ENCODE measurements at regions not wholly inside any gene's neighbourhood (a gene's known extent, or its start where the extent isn't known, plus 50 kb on each side); places are given as distances from the start of the nearest gene placed in this dataset.

GRCh38 chr17:54521137-54521536 is 379.5 kb upstream of the TOM1L1 start:
- Histone ChIP-seq H3K27ac (ENCODE audit: low read length) (no peak overlapping the region), H3K4me1 (ENCODE audit: control insufficient read depth, low read depth, low read length) (no peaks in the 10 kb centered on the region), H3K27me3 (ENCODE audit: control insufficient read depth, insufficient read depth, low read length) (no peaks in the 10 kb centered on the region), H3K9ac (ENCODE audit: low read length) (no peak overlapping the region), H3K4me3 (ENCODE audit: low read length) (no peak overlapping the region), H3K36me3 (ENCODE audit: control insufficient read depth, low read depth, low read length) (no peaks in the 10 kb centered on the region), H3K9me3 (ENCODE audit: control insufficient read depth, low read depth, low read length) (no peaks in the 10 kb centered on the region)

- Histone ChIP-seq H3K36me3 (ENCODE audit: control insufficient read depth, low read depth, low read length) (no peaks in the 10 kb centered on the region), H3K9ac (ENCODE audit: low read length) (no peak overlapping the region), H3K27me3 (ENCODE audit: control insufficient read depth, insufficient read depth, low read length) (no peaks in the 10 kb centered on the region), H3K27ac (ENCODE audit: low read length) (no peak overlapping the region), H3K4me1 (ENCODE audit: control insufficient read depth, low read depth, low read length) (no peaks in the 10 kb centered on the region), H3K9me3 (ENCODE audit: control insufficient read depth, low read depth, low read length) (no peaks in the 10 kb centered on the region), H3K4me3 (ENCODE audit: low read length) (no peak overlapping the region)
These were observed 376.2 kb upstream of the TOM1L1 start for GRCh38 chr17:54524501-54524900.

DNA sequence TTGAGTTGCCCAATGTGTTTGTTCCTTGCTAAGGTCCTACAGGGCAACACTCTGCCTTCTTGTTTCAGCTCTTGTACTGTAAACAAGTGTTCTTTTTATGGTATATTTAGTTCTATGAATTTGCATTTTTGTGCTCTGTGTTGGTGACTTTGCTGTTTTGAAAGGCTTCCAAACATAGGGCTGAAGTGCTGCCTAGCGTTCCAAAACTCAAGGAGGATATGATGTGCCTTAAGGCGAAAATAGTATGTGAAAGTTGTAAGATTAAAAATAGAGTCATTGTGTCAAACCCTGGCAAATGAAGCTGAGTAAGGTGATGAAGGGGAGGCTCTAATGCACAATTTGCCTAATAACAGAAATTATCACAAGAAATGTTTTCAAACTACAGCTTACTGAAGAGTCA is 372.7 kb upstream of the TOM1L1 start:
- no peaks in the 10 kb centered on the region for H3K27me3 ChIP-seq (ENCODE audit: control insufficient read depth, insufficient read depth, low read length)
- H3K4me3 ChIP-seq (ENCODE audit: low read length) = no peak overlapping the region
- no peak overlapping the region for H3K27ac ChIP-seq (ENCODE audit: low read length)
- peaks cover 5% of the 10 kb centered on the region for H3K4me1 ChIP-seq (ENCODE audit: control insufficient read depth, low read depth, low read length)
- H3K9ac ChIP-seq (ENCODE audit: low read length) = no peak overlapping the region
- no peaks in the 10 kb centered on the region for H3K36me3 ChIP-seq (ENCODE audit: control insufficient read depth, low read depth, low read length)
- H3K9me3 ChIP-seq (ENCODE audit: control insufficient read depth, low read depth, low read length) = no peaks in the 10 kb centered on the region

- H3K9ac ChIP-seq (ENCODE audit: low read length) = no peak overlapping the region
- H3K27me3 ChIP-seq (ENCODE audit: control insufficient read depth, insufficient read depth, low read length) = no peaks in the 10 kb centered on the region
- H3K4me3 ChIP-seq (ENCODE audit: low read length) = no peak overlapping the region
- H3K4me1 ChIP-seq (ENCODE audit: control insufficient read depth, low read depth, low read length) = peaks cover 5% of the 10 kb centered on the region
- H3K36me3 ChIP-seq (ENCODE audit: control insufficient read depth, low read depth, low read length) = no peaks in the 10 kb centered on the region
- no peaks in the 10 kb centered on the region for H3K9me3 ChIP-seq (ENCODE audit: control insufficient read depth, low read depth, low read length)
- no peak overlapping the region for H3K27ac ChIP-seq (ENCODE audit: low read length)
These were observed 370.3 kb upstream of the TOM1L1 start for GRCh38 chr17:54530398-54530797.

DNA sequence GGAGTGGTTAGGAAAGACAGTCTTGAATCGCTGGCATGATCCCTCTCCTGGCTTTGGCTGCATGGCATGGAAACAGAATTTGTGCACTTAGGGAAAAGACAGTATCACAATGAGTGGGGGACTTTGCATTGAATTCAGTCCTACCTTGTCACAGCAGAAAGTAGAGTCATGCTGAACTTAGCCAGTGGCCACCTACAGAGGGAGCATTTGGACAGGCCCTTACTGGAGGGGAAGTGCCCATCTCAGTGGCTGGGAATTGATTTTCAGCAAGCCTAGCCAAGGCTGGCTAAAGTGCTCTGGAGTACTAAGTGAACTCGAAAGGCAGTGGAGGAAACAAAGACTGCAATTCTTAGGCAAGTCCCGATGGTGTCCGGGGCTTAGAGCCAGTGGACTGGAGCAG is 364.3 kb upstream of the TOM1L1 start:
- H3K36me3 ChIP-seq (ENCODE audit: control insufficient read depth, low read depth, low read length) = no peaks in the 10 kb centered on the region
- no peaks in the 10 kb centered on the region for H3K4me1 ChIP-seq (ENCODE audit: control insufficient read depth, low read depth, low read length)
- H3K27me3 ChIP-seq (ENCODE audit: control insufficient read depth, insufficient read depth, low read length) = no peaks in the 10 kb centered on the region
- H3K9me3 ChIP-seq (ENCODE audit: control insufficient read depth, low read depth, low read length) = no peaks in the 10 kb centered on the region
- no peak overlapping the region for H3K4me3 ChIP-seq (ENCODE audit: low read length)
- H3K9ac ChIP-seq (ENCODE audit: low read length) = no peak overlapping the region
- no peak overlapping the region for H3K27ac ChIP-seq (ENCODE audit: low read length)

- Histone ChIP-seq H3K36me3 (ENCODE audit: control insufficient read depth, low read depth, low read length) (no peaks in the 10 kb centered on the region), H3K27me3 (ENCODE audit: control insufficient read depth, insufficient read depth, low read length) (no peaks in the 10 kb centered on the region), H3K4me3 (ENCODE audit: low read length) (no peak overlapping the region), H3K9me3 (ENCODE audit: control insufficient read depth, low read depth, low read length) (no peaks in the 10 kb centered on the region), H3K9ac (ENCODE audit: low read length) (no peak overlapping the region), H3K4me1 (ENCODE audit: control insufficient read depth, low read depth, low read length) (no peaks in the 10 kb centered on the region), H3K27ac (ENCODE audit: low read length) (no peak overlapping the region)
These were observed 363.0 kb upstream of the TOM1L1 start for GRCh38 chr17:54537656-54538055.

- H3K27ac ChIP-seq (ENCODE audit: low read length) = no peak overlapping the region
- peaks cover 4% of the 10 kb centered on the region for H3K4me1 ChIP-seq (ENCODE audit: control insufficient read depth, low read depth, low read length)
- H3K36me3 ChIP-seq (ENCODE audit: control insufficient read depth, low read depth, low read length) = no peaks in the 10 kb centered on the region
- no peaks in the 10 kb centered on the region for H3K27me3 ChIP-seq (ENCODE audit: control insufficient read depth, insufficient read depth, low read length)
- no peak overlapping the region for H3K9ac ChIP-seq (ENCODE audit: low read length)
- H3K4me3 ChIP-seq (ENCODE audit: low read length) = no peak overlapping the region
- H3K9me3 ChIP-seq (ENCODE audit: control insufficient read depth, low read depth, low read length) = no peaks in the 10 kb centered on the region
These were observed 356.4 kb upstream of the TOM1L1 start for GRCh38 chr17:54544249-54544648.

GRCh38 chr17:54559883-54560282 is 340.8 kb upstream of the TOM1L1 start:
- no peak overlapping the region for H3K4me3 ChIP-seq (ENCODE audit: low read length)
- H3K9ac ChIP-seq (ENCODE audit: low read length) = no peak overlapping the region
- no peak overlapping the region for H3K27ac ChIP-seq (ENCODE audit: low read length)
- no peaks in the 10 kb centered on the region for H3K27me3 ChIP-seq (ENCODE audit: control insufficient read depth, insufficient read depth, low read length)
- no peaks in the 10 kb centered on the region for H3K9me3 ChIP-seq (ENCODE audit: control insufficient read depth, low read depth, low read length)
- no peaks in the 10 kb centered on the region for H3K36me3 ChIP-seq (ENCODE audit: control insufficient read depth, low read depth, low read length)
- H3K4me1 ChIP-seq (ENCODE audit: control insufficient read depth, low read depth, low read length) = no peaks in the 10 kb centered on the region

GRCh38 chr17:54608634-54609155 is 292.0 kb upstream of the TOM1L1 start:
- no peak overlapping the region for H3K4me3 ChIP-seq (ENCODE audit: low read length)
- H3K36me3 ChIP-seq (ENCODE audit: control insufficient read depth, low read depth, low read length) = no peaks in the 10 kb centered on the region
- peaks cover 3% of the 10 kb centered on the region for H3K9me3 ChIP-seq (ENCODE audit: control insufficient read depth, low read depth, low read length)
- H3K4me1 ChIP-seq (ENCODE audit: control insufficient read depth, low read depth, low read length) = no peaks in the 10 kb centered on the region
- no peak overlapping the region for H3K27ac ChIP-seq (ENCODE audit: low read length)
- H3K9ac ChIP-seq (ENCODE audit: low read length) = no peak overlapping the region
- no peaks in the 10 kb centered on the region for H3K27me3 ChIP-seq (ENCODE audit: control insufficient read depth, insufficient read depth, low read length)

GRCh38 chr17:54620399-54620978 is 280.2 kb upstream of the TOM1L1 start:
- H3K9me3 ChIP-seq (ENCODE audit: control insufficient read depth, low read depth, low read length) = no peaks in the 10 kb centered on the region
- peaks cover 2% of the 10 kb centered on the region for H3K4me1 ChIP-seq (ENCODE audit: control insufficient read depth, low read depth, low read length)
- no peak overlapping the region for H3K9ac ChIP-seq (ENCODE audit: low read length)
- H3K27me3 ChIP-seq (ENCODE audit: control insufficient read depth, insufficient read depth, low read length) = no peaks in the 10 kb centered on the region
- H3K36me3 ChIP-seq (ENCODE audit: control insufficient read depth, low read depth, low read length) = no peaks in the 10 kb centered on the region
- no peak overlapping the region for H3K4me3 ChIP-seq (ENCODE audit: low read length)
- H3K27ac ChIP-seq (ENCODE audit: low read length) = no peak overlapping the region

DNA sequence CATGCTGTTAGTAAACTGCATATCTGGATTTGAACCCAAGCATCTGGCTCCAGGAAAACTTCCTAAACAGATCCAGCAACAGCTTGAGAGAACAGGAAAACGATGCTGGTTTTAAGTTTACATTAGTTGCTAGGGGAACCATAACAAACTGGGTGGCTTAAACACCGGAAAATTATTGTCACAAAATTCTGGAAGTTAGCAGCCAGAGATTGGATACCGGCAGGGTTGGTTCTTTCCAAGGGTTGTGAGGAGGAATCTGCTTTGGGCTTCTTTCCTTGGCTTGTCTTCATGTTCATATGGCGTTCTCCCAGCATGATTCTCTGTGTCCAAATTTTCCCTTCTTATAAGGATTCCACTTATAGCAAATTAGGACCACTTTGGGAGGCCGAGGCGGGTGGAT is 276.9 kb upstream of the TOM1L1 start:
- H3K36me3 ChIP-seq (ENCODE audit: control insufficient read depth, low read depth, low read length) = no peaks in the 10 kb centered on the region

DNA sequence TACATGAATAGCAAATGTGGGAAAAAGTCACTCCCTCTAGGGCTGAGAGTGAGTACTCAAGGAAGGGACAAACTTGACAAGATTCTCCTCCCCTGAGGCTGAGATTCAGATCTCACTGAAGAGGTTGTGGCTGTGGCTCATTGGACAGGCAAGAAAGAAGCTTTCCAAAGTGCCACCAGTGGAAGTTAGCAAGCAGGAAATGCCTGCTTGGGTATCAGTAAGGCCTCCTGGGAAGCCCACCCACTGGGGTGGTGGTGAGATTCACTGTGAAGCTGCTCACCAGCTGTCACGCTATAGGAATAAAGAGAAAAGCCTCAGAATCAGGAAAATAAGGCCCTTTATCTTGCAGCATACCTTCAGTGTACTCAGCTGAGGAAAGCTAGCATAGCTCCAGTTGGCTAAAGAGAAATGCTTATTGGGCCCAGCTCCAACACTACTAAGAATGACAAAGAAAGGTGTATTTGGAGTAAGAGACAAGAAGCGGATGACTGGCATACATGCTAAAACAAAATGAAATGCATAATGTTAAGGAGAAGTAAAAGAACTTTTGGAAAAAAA is 274.4 kb upstream of the TOM1L1 start:
- H3K36me3 ChIP-seq (ENCODE audit: control insufficient read depth, low read depth, low read length) = no peaks in the 10 kb centered on the region
- no peak overlapping the region for H3K9ac ChIP-seq (ENCODE audit: low read length)

More for the DNA sequence above, 276.9 kb upstream of the TOM1L1 start:
- Histone ChIP-seq H3K9me3 (ENCODE audit: control insufficient read depth, low read depth, low read length) (no peaks in the 10 kb centered on the region), H3K9ac (ENCODE audit: low read length) (no peak overlapping the region), H3K27ac (ENCODE audit: low read length) (no peak overlapping the region), H3K4me1 (ENCODE audit: control insufficient read depth, low read depth, low read length) (peaks cover 32% of the 10 kb centered on the region), H3K27me3 (ENCODE audit: control insufficient read depth, insufficient read depth, low read length) (no peaks in the 10 kb centered on the region), H3K4me3 (ENCODE audit: low read length) (no peak overlapping the region)

More for the DNA sequence above, 274.4 kb upstream of the TOM1L1 start:
- no peaks in the 10 kb centered on the region for H3K9me3 ChIP-seq (ENCODE audit: control insufficient read depth, low read depth, low read length)
- no peaks in the 10 kb centered on the region for H3K27me3 ChIP-seq (ENCODE audit: control insufficient read depth, insufficient read depth, low read length)
- H3K4me1 ChIP-seq (ENCODE audit: control insufficient read depth, low read depth, low read length) = peaks cover 32% of the 10 kb centered on the region
- no peak overlapping the region for H3K27ac ChIP-seq (ENCODE audit: low read length)
- H3K4me3 ChIP-seq (ENCODE audit: low read length) = no peak overlapping the region
